ENCODE measurements at regions not wholly inside any gene's neighbourhood (a gene's known extent, or its start where the extent isn't known, plus 50 kb on each side); places are given as distances from the start of the nearest gene placed in this dataset.

GRCh38 chr10:35743351-35743750 lies 101.3 kb upstream of the FZD8 start:
- no peak for DNase-seq (ENCODE audit: low spot score)

DNA sequence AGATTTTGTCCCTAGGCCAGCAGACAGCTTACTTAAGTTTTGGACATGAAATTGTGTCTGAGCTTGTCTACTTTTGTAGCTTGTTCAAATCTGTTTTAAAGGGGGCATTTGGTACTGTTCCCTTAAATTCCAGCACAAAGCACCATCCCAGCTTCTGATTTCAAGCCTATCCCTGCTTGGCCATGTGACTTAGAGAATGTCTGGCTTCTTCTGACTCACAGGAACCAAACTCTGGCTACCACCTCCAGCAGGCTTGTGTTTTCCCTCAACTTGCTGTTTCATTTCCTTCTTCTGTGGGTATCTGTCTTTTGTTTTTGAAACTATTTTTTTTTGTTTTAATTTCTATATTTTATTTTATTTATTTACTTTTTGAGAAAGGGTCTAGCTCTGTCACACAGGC lies 97.9 kb upstream of the FZD8 start:
- no peak for DNase-seq (ENCODE audit: low spot score)

DNA sequence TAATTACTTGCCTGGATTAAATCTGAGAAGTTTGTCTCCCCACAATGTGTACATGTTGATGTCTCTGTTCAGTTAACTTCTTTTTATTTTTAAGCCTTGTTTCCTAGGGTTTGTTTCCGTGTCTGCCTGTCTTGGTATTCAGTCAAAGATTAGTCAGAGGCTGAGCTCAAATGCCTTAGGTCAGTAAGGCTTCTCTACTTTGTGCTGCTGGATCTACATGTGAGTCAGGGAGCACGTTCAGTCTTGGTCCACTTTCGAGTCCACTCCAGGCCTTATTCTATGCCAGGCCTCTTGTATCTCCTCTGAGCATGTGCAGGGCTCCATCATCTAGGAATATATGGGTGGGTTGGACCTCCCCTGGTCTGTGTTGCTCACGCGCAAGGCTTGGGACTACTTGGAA lies 93.3 kb upstream of the FZD8 start:
- DNase-seq (ENCODE audit: low spot score) = no peak

- DNase-seq (ENCODE audit: low spot score) = no peak
Observed at GRCh38 chr10:35731828-35732227, 89.7 kb upstream of the FZD8 start.

GRCh38 chr10:35728341-35728740 lies 86.2 kb upstream of the FZD8 start:
- no peak for DNase-seq (ENCODE audit: low spot score)

GRCh38 chr10:35726846-35727245 lies 84.8 kb upstream of the FZD8 start:
- no peak for DNase-seq (ENCODE audit: low spot score)

GRCh38 chr10:35723992-35724391 lies 81.9 kb upstream of the FZD8 start:
- no peak for DNase-seq (ENCODE audit: low spot score)

- DNase-seq (ENCODE audit: low spot score) = no peak
Observed at GRCh38 chr10:35723059-35723458, 81.0 kb upstream of the FZD8 start.

GRCh38 chr10:35722636-35723035 lies 80.5 kb upstream of the FZD8 start:
- DNase-seq (ENCODE audit: low spot score) = no peak

GRCh38 chr10:35722226-35722625 lies 80.1 kb upstream of the FZD8 start:
- DNase-seq (ENCODE audit: low spot score) = no peak

- DNase-seq (ENCODE audit: low spot score) = no peak
Observed at GRCh38 chr10:35720366-35720765, 78.3 kb upstream of the FZD8 start.

GRCh38 chr10:35716776-35717175 lies 74.7 kb upstream of the FZD8 start:
- no peak for DNase-seq (ENCODE audit: low spot score)

- no peak for DNase-seq (ENCODE audit: low spot score)
Observed at GRCh38 chr10:35712486-35712885, 70.4 kb upstream of the FZD8 start.

- no peak for DNase-seq (ENCODE audit: low spot score)
Observed at GRCh38 chr10:35711615-35712411, 69.7 kb upstream of the FZD8 start.

DNA sequence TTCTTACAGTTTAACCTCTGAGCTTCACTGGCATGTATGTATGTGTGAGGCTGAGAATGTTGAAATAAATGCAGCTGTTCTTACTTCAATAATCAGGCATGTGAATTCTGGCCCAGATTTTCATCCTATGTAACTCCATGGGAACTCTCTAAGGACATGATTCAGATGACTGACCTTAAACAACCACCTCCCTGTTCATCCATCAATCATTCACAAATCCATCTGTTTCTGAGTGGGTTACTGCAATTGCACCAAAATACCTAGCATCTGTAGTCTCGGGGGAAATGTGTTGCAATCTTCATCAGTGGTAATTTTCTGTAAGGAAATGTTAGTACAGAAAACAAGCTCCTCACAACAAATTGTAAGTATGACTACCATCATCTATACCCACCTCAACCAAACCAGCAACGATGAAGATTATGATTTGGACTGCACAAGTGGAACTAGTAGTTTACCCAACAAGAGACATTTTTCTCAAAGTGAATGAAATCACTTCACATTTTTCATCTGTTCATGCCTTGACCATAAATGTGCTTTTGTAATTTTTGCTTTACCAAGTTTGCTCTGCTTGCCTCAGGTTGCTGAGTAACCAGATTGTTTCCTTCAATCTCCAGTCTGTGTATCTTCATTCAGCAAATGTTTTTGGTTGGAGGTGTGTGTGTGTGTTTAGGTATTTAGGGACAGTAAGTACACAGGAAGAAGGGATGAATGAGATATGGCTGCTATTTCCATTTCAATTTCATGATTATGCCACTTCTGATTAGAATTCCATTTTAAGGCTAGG lies 65.7 kb upstream of the FZD8 start:
- no peak for DNase-seq (ENCODE audit: low spot score)

DNA sequence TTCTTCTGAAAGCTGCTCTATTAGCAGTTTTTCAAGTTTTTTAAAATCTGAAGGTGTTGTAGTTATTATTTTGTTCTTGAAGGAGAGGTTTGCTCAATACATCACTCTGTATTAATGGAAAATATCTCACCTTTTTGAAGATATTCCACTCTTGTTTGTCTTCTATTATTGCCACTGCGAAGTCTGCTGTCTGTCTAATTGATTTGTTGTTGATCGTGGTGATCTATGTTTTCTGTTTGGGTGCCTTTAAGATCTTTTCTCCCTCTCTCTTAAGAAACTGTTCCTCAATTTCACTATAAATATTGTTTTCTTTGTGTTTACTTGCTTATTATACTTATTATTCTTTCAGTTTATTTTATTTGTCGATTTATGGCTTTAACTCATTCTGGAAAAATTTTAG lies 64.9 kb upstream of the FZD8 start:
- DNase-seq (ENCODE audit: low spot score) = no peak

DNA sequence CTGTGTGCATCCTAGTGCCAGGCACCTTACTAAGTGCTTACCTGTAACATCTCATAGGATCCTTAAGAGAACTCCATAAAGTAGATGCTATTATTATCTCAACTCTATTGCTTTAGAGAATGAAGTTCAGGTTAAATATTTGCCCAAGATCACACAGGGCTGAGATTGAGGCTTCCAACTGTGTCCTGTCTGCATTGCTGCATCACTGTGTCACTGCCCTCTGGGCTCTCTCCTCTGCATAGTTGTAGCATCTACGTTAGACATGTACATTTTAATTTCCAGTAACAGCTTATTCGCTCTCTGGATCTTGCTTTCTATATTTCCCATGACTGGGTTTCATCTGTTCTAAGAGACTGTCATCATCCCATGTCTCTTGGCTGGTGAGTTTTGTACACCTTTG lies 63.6 kb upstream of the FZD8 start:
- no peak for DNase-seq (ENCODE audit: low spot score)

GRCh38 chr10:35705051-35705450 lies 63.0 kb upstream of the FZD8 start:
- DNase-seq (ENCODE audit: low spot score) = no peak

DNA sequence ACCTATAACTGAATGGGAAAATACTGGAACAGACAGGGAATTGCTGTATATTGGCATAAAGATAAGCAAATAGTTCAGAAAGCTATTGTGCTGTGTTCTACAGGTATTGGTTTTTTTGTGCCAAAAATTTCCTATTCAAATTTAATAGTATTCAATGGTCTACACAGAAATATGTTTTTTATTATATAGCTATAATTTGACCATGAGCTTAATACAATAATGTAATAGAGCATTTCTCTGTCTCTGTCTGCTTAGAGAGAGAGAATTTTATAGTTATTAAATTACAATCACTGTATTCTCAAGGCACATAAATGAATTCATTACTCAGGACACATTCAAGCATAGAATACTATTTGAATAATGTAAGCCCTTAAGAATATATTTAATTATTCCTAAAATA lies 62.3 kb upstream of the FZD8 start:
- no peak for DNase-seq (ENCODE audit: low spot score)

- DNase-seq (ENCODE audit: low spot score) = no peak
Observed at GRCh38 chr10:35700487-35700882, 58.4 kb upstream of the FZD8 start.

- no peak for DNase-seq (ENCODE audit: low spot score)
Observed at GRCh38 chr10:35699848-35700486, 57.9 kb upstream of the FZD8 start.

GRCh38 chr10:35696392-35697287 lies 54.5 kb upstream of the FZD8 start:
- no peak for DNase-seq (ENCODE audit: low spot score)

All from LoVo (cell line).